K562 (cell line): ENCODE measurements at regions not wholly inside any gene's neighbourhood (a gene's known extent, or its start where the extent isn't known, plus 50 kb on each side); places are given as distances from the start of the nearest gene placed in this dataset.

Source experiments
- BACH1 ChIP-seq: fragments of 200-800 bp; sonication (Bioruptor generic); IDR thresholded peaks from 2 replicates; pipeline ENCODE4 v1.6.1; 2016; ENCODE audit warnings: missing genetic modification characterization, missing compliant biosample characterization
- MTA1 ChIP-seq: fragments of 450-650 bp; IDR thresholded peaks from 2 replicates; pipeline ENCODE4 v1.6.1; 2017; ENCODE audit warnings: borderline replicate concordance
- POLR3A ChIP-seq: IDR thresholded peaks from 2 replicates; pipeline ENCODE4 v1.6.1; 2011; ENCODE audit warnings: borderline replicate concordance, mild to moderate bottlenecking, moderate library complexity; ENCODE audit not compliant: insufficient read length, insufficient read depth; ENCODE audit errors: extremely low read depth
- ZBTB40 ChIP-seq, 2 experiments: fragments of 450-650 bp in 1 of 2; sonication (generic) in 1 of 2; formaldehyde crosslinking in 1 of 2; IDR thresholded peaks; 2 replicates each; pipeline versions ENCODE4 v1.7.1 to v1.9.0; 2016 to 2022; ENCODE audit warnings: inconsistent platforms in 1 of 2, mild to moderate bottlenecking in 1 of 2, missing genetic modification reagents in 1 of 2
- ZNF561 ChIP-seq: fragments of 450-650 bp; formaldehyde crosslinking; conservative IDR thresholded peaks from 2 replicates; pipeline ENCODE4 v1.4.0; 2020; ENCODE audit warnings: mild to moderate bottlenecking, moderate library complexity

- TF ChIP-seq POLR3A, result no peak
- no peak for TF ChIP-seq MTA1
- TF ChIP-seq ZNF561 (CRISPR knock-in tag), result no peak
- no peak for TF ChIP-seq BACH1 (tag)
- no peak for TF ChIP-seq ZBTB40 (IDR thresholded peaks at IDR 0.05)
- TF ChIP-seq ZBTB40 (CRISPR knock-in tag; IDR thresholded peaks at IDR 0.05), result no peak
- TF ChIP-seq, all 486 proteins: peak for 30
Measured at GRCh38 chr16:79867425-79867997, 267.0 kb upstream of the MAF start (continued).
